Astrocyte (in vitro differentiated cells and primary cell): ENCODE measurements at regions not wholly inside any gene's neighbourhood (a gene's known extent, or its start where the extent isn't known, plus 50 kb on each side); places are given as distances from the start of the nearest gene placed in this dataset.

ENCODE experiments used
- EZH2 ChIP-seq: IDR thresholded peaks from 2 replicates; pipeline ENCODE4 v1.6.1; 2012; ENCODE audit warnings: mild to moderate bottlenecking, low read length, inconsistent platforms; ENCODE audit not compliant: insufficient read depth
- TF ChIP-seq, protein P1 (sequence below): IDR thresholded peaks from 2 replicates; pipeline ENCODE4 v1.5.1; 2011; ENCODE audit warnings: low read depth, mild to moderate bottlenecking, inconsistent platforms, low read length, moderate library complexity; ENCODE audit not compliant: insufficient read depth

DNA sequence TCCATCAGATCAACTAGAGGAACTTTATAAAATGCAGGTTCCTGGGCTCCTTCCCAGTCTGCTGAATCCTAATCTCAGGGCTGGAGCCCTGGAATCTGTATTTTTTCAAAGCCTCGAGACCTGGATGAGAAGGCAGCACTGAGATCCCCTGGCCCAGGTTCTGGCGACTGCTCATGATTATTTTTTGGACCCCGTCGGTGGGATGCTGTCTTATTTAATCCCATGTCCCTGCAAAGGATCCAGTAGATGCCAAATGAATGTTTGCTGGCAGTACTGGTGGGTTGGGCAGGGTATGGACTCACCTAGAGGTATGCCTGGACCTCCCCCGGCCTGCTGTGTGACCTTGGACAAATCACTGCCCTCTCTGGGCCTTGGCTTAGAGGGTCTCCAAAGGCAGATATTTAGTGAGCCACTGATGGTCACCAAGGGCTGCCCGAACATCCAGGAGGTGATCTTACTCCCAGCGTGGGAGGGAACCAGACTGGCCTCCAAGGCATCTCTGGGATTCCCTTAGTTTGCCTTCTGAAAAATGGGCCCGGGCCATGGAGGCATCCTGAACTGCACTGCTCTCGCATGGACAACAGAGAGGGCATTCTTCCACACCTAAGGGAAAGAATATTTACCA, 91.6 kb upstream of the RUNX3 start:
- TF ChIP-seq, protein P1, sequence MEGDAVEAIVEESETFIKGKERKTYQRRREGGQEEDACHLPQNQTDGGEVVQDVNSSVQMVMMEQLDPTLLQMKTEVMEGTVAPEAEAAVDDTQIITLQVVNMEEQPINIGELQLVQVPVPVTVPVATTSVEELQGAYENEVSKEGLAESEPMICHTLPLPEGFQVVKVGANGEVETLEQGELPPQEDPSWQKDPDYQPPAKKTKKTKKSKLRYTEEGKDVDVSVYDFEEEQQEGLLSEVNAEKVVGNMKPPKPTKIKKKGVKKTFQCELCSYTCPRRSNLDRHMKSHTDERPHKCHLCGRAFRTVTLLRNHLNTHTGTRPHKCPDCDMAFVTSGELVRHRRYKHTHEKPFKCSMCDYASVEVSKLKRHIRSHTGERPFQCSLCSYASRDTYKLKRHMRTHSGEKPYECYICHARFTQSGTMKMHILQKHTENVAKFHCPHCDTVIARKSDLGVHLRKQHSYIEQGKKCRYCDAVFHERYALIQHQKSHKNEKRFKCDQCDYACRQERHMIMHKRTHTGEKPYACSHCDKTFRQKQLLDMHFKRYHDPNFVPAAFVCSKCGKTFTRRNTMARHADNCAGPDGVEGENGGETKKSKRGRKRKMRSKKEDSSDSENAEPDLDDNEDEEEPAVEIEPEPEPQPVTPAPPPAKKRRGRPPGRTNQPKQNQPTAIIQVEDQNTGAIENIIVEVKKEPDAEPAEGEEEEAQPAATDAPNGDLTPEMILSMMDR, result no peak
- no peak for TF ChIP-seq EZH2
